Eye (tissue), 1 donor: ENCODE measurements at regions not wholly inside any gene's neighbourhood (a gene's known extent, or its start where the extent isn't known, plus 50 kb on each side); places are given as distances from the start of the nearest gene placed in this dataset.
"Not testable (repeated sequence)": the region's sequence is repeated elsewhere in the genome, so short reads cannot be mapped to it uniquely, and the experiment has no call there.

ENCODE experiments used
- DNase-seq: peaks from one replicate; pipeline ENCODE4 v3.0.0-alpha.2; 2015

GRCh38 chr3:86887876-86888275 is 103.1 kb downstream of the VGLL3 start:
- DNase-seq, result no peak

GRCh38 chr3:86880066-86880465 is 110.9 kb downstream of the VGLL3 start:
- DNase-seq, result no peak

GRCh38 chr3:86876504-86877181 is 114.3 kb downstream of the VGLL3 start:
- not testable (repeated sequence) for DNase-seq

GRCh38 chr3:86874790-86875189 is 116.2 kb downstream of the VGLL3 start:
- not testable (repeated sequence) for DNase-seq

GRCh38 chr3:86869566-86869965 is 121.4 kb downstream of the VGLL3 start:
- DNase-seq, result peak; percentile 23

GRCh38 chr3:86867982-86868381 is 123.0 kb downstream of the VGLL3 start:
- no peak for DNase-seq

- no peak for DNase-seq
These were observed 125.4 kb downstream of the VGLL3 start for GRCh38 chr3:86865506-86865905.

GRCh38 chr3:86856711-86857110 is 134.2 kb downstream of the VGLL3 start:
- no peak for DNase-seq

GRCh38 chr3:86849991-86850390 is 141.0 kb downstream of the VGLL3 start:
- no peak for DNase-seq

- peak; percentile 23 for DNase-seq
These were observed 145.2 kb downstream of the VGLL3 start for GRCh38 chr3:86845726-86846125.

GRCh38 chr3:86838927-86839326 is 152.0 kb downstream of the VGLL3 start:
- no peak for DNase-seq

- no peak for DNase-seq
These were observed 153.1 kb downstream of the VGLL3 start for GRCh38 chr3:86837871-86838270.

GRCh38 chr3:86830566-86830965 is 160.4 kb downstream of the VGLL3 start:
- DNase-seq, result no peak

GRCh38 chr3:86828751-86829150 is 162.2 kb downstream of the VGLL3 start:
- no peak for DNase-seq

- DNase-seq, result not testable (repeated sequence)
These were observed 163.4 kb downstream of the VGLL3 start for GRCh38 chr3:86827582-86827981.

- no peak for DNase-seq
These were observed 164.7 kb downstream of the VGLL3 start for GRCh38 chr3:86826292-86826691.

GRCh38 chr3:86815880-86816279 is 175.1 kb downstream of the VGLL3 start:
- no peak for DNase-seq

GRCh38 chr3:86814918-86815655 is 175.9 kb downstream of the VGLL3 start:
- no peak for DNase-seq

GRCh38 chr3:86814321-86814720 is 176.6 kb downstream of the VGLL3 start:
- peak; percentile 43 for DNase-seq

- no peak for DNase-seq
These were observed 189.0 kb downstream of the VGLL3 start for GRCh38 chr3:86801921-86802320.

- no peak for DNase-seq
These were observed 189.9 kb downstream of the VGLL3 start for GRCh38 chr3:86801066-86801465.

GRCh38 chr3:86800116-86800515 is 190.8 kb downstream of the VGLL3 start:
- no peak for DNase-seq

- DNase-seq, result no peak
These were observed 193.0 kb downstream of the VGLL3 start for GRCh38 chr3:86797946-86798345.

GRCh38 chr3:86794361-86795065 is 196.4 kb downstream of the VGLL3 start:
- DNase-seq, result no peak
